ENCODE measurements at regions not wholly inside any gene's neighbourhood (a gene's known extent, or its start where the extent isn't known, plus 50 kb on each side); places are given as distances from the start of the nearest gene placed in this dataset.

DNA sequence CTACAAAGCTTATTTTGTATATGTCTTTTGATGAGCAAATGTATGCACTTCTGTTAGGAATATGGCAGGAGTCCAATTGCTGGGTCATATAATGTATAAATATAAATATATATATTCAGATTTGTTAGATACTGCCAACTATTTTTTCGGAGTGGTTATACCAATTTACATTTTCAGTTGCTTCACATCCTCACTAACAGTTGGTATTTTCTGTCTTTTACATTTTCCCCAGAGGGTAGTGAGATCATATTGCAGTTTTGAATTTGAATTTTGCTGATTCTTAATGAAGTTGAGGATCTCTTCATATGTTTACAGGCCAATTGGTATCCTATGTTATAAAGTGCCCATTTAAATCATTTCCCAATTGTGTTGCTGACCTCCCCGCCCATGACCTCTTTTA, 139.0 kb upstream of the KCNMB2 start:
- TF ChIP-seq, protein P1, sequence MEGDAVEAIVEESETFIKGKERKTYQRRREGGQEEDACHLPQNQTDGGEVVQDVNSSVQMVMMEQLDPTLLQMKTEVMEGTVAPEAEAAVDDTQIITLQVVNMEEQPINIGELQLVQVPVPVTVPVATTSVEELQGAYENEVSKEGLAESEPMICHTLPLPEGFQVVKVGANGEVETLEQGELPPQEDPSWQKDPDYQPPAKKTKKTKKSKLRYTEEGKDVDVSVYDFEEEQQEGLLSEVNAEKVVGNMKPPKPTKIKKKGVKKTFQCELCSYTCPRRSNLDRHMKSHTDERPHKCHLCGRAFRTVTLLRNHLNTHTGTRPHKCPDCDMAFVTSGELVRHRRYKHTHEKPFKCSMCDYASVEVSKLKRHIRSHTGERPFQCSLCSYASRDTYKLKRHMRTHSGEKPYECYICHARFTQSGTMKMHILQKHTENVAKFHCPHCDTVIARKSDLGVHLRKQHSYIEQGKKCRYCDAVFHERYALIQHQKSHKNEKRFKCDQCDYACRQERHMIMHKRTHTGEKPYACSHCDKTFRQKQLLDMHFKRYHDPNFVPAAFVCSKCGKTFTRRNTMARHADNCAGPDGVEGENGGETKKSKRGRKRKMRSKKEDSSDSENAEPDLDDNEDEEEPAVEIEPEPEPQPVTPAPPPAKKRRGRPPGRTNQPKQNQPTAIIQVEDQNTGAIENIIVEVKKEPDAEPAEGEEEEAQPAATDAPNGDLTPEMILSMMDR (conservative IDR thresholded peaks at IDR 0.05; ENCODE audit: low read length), result no peak
- no peak for TF ChIP-seq EZH2phosphoT487 (IDR thresholded peaks at IDR 0.05; ENCODE audit: borderline replicate concordance)

Data from Loucy (cell line).